IMR-90 (cell line): ENCODE measurements at regions not wholly inside any gene's neighbourhood (a gene's known extent, or its start where the extent isn't known, plus 50 kb on each side); places are given as distances from the start of the nearest gene placed in this dataset.

ENCODE experiments used
- ATAC-seq: fragments of 200-7000 bp; cut with Tn5 transposase; 2 replicates; pipeline ENCODE4 v1.9.1; 2020; ENCODE audit warnings: low read depth, mild to moderate bottlenecking, moderate library complexity
- BruUV-seq: library from RNA; stranded (reverse); fragments of 400-500 nt; replicated peaks from 2 replicates; lab custom pipeline; 2021; lab: Mats Ljungman, UMichigan
- CTCF ChIA-PET: fragments of 300-600 bp; formaldehyde crosslinking; extraction: SDS; loops from one replicate; lab custom pipeline; 2021; ENCODE audit warnings: antibody characterized with exemption; lab: Yijun Ruan, JAX
- POLR2A ChIA-PET: fragments of 300-600 bp; sonication (Branson Sonifier 250); formaldehyde crosslinking; loops from one replicate; lab custom pipeline; 2022; ENCODE audit warnings: antibody characterized with exemption; ENCODE audit not compliant: unreplicated experiment; lab: Charles Lee
- DNase-seq: peaks from one replicate; pipeline ENCODE4 v3.0.0; 2013
- H2AFZ ChIP-seq: replicated peaks from 2 replicates; pipeline ENCODE3; 2013; ENCODE audit warnings: low read length, mild to moderate bottlenecking; ENCODE audit not compliant: poor library complexity
- H2AK5ac ChIP-seq: 2 replicates; pipeline ENCODE4 v1.6.1; 2013; ENCODE audit warnings: low read depth, low read length, inconsistent platforms
- H2AK9ac ChIP-seq: replicated peaks from 2 replicates; pipeline ENCODE3; 2013; ENCODE audit warnings: mild to moderate bottlenecking, low read depth, low read length, moderate library complexity; ENCODE audit not compliant: poor library complexity
- H2BK120ac ChIP-seq: 2 replicates; pipeline ENCODE4 v1.6.1; 2013; ENCODE audit warnings: low read depth, low read length, inconsistent platforms
- H2BK15ac ChIP-seq: 3 replicates; pipeline ENCODE4 v1.6.1; 2013; ENCODE audit warnings: low read depth, low read length, inconsistent platforms
- H2BK20ac ChIP-seq: 2 replicates; pipeline ENCODE4 v1.6.1; 2013; ENCODE audit warnings: low read depth, mild to moderate bottlenecking, inconsistent platforms, low read length, moderate library complexity
- H2BK5ac ChIP-seq: 2 replicates; pipeline ENCODE4 v1.6.1; 2013; ENCODE audit warnings: mild to moderate bottlenecking, low read depth, low read length, inconsistent platforms; ENCODE audit not compliant: poor library complexity, severe bottlenecking
- H3K14ac ChIP-seq: replicated peaks from 2 replicates; pipeline ENCODE4 v1.6.1; 2013; ENCODE audit warnings: low read depth, low read length, inconsistent platforms
- H3K18ac ChIP-seq: 2 replicates; pipeline ENCODE4 v1.6.1; 2013; ENCODE audit warnings: low read depth, low read length, control low read depth
- H3K23ac ChIP-seq: 2 replicates; pipeline ENCODE4 v1.6.1; 2013; ENCODE audit warnings: low read depth, low read length, inconsistent platforms
- H3K27ac ChIP-seq: 2 replicates; pipeline ENCODE4 v1.5.1; 2013; ENCODE audit warnings: mild to moderate bottlenecking, control low read depth, low read length; ENCODE audit not compliant: insufficient read depth
- H3K27me3 ChIP-seq: 2 replicates; pipeline ENCODE4 v1.6.1; 2013; ENCODE audit warnings: low read length; ENCODE audit not compliant: control insufficient read depth, insufficient read depth
- H3K36me3 ChIP-seq: 2 replicates; pipeline ENCODE4 v1.6.1; 2013; ENCODE audit warnings: low read length, mixed read lengths; ENCODE audit not compliant: control insufficient read depth, insufficient read depth
- H3K4ac ChIP-seq: 2 replicates; pipeline ENCODE4 v1.6.1; 2013; ENCODE audit warnings: low read depth, low read length, inconsistent platforms
- H3K4me1 ChIP-seq: 2 replicates; pipeline ENCODE4 v1.6.1; 2013; ENCODE audit warnings: low read length, mixed read lengths; ENCODE audit not compliant: control insufficient read depth, insufficient read depth
- H3K4me2 ChIP-seq: 2 replicates; pipeline ENCODE4 v1.6.1; 2013; ENCODE audit warnings: low read depth, mild to moderate bottlenecking, control low read depth, low read length, moderate library complexity
- H3K4me3 ChIP-seq: 2 replicates; pipeline ENCODE4 v1.5.1; 2013; ENCODE audit warnings: low read depth, mild to moderate bottlenecking, control low read depth, low read length, moderate library complexity; ENCODE audit not compliant: insufficient read depth
- H3K56ac ChIP-seq: 2 replicates; pipeline ENCODE4 v1.6.1; 2013; ENCODE audit warnings: low read length, inconsistent platforms; ENCODE audit not compliant: insufficient read depth; ENCODE audit errors: extremely low read depth
- H3K79me1 ChIP-seq, 2 experiments: 2 replicates each; pipeline ENCODE4 v1.6.1; 2013; ENCODE audit warnings: low read length in 2 of 2, inconsistent platforms in 1 of 2, low read depth in 1 of 2
- H3K9ac ChIP-seq: 2 replicates; pipeline ENCODE4 v1.6.1; 2013; ENCODE audit warnings: low read depth, low read length, control low read depth
- H3K9me1 ChIP-seq: 2 replicates; pipeline ENCODE4 v1.6.1; 2013; ENCODE audit warnings: low read length, inconsistent platforms; ENCODE audit not compliant: insufficient read depth
- H3K9me3 ChIP-seq: 2 replicates; pipeline ENCODE4 v1.6.1; 2013; ENCODE audit warnings: low read length; ENCODE audit not compliant: control insufficient read depth, insufficient read depth
- H4K20me1 ChIP-seq: 2 replicates; pipeline ENCODE4 v1.6.1; 2013; ENCODE audit warnings: low read length, inconsistent platforms; ENCODE audit not compliant: insufficient read depth
- H4K5ac ChIP-seq: 2 replicates; pipeline ENCODE4 v1.6.1; 2013; ENCODE audit warnings: mild to moderate bottlenecking, low read depth, low read length, control low read depth
- H4K8ac ChIP-seq, 2 experiments: 2 replicates each; pipeline ENCODE4 v1.6.1; 2013; ENCODE audit warnings: low read depth in 2 of 2, low read length in 2 of 2, control low read depth in 1 of 2, inconsistent platforms in 1 of 2
- H4K91ac ChIP-seq: 2 replicates; pipeline ENCODE4 v1.6.1; 2013; ENCODE audit warnings: low read depth, low read length, inconsistent platforms; ENCODE audit not compliant: insufficient read depth
- BHLHE40 ChIP-seq: fragments of 150-350 bp; IDR thresholded peaks from 2 replicates; pipeline ENCODE4 v1.6.1; 2016; ENCODE audit warnings: mild to moderate bottlenecking, low read depth, low read length
- CEBPB ChIP-seq: IDR thresholded peaks from 2 replicates; pipeline ENCODE4 v1.6.1; 2012; ENCODE audit warnings: low read depth, low read length, improper control_type of control experiment
- RFX5 ChIP-seq: IDR thresholded peaks from 2 replicates; pipeline ENCODE4 v1.8.0; 2012; ENCODE audit warnings: low read depth, mild to moderate bottlenecking, low read length, moderate library complexity
- WGBS, 2 experiments: methylation state at CpG; one replicate each; pipeline versions ENCODE4 v1.1.5 to v1.1.7; 2013; ENCODE audit warnings: missing lambda C conversion rate in 2 of 2; ENCODE audit not compliant: insufficient read length in 1 of 2; ENCODE audit errors: extremely low coverage in 2 of 2; 5-methylcytosine and 5-hydroxymethylcytosine counted together
- dilution Hi-C: fragments of 300-500 bp; cut with HindIII; formaldehyde crosslinking; loops from one replicate; pipeline ENCODE4 v1.14.3; 2018; ENCODE audit warnings: low sequenced_read_pairs; ENCODE audit not compliant: unreplicated experiment
- in situ Hi-C: fragments of 300-500 bp; cut with MboI; formaldehyde crosslinking; loops from 3 replicates; pipeline ENCODE4 v1.14.3; 2019; ENCODE audit warnings: low sequenced_read_pairs, inconsistent platforms, mixed read lengths
- intact Hi-C: fragments of 100-400 bp; cut with micrococcal nuclease; formaldehyde crosslinking; loops from 2 replicates; pipeline ENCODE4 v1.10.0; 2022

- H3K56ac ChIP-seq: peak overlapping the region; percentile 47
- TF ChIP-seq CEBPB (no peak), BHLHE40 (0 out of 2 replicates have a peak, but pooled peaks have one; percentile 14), RFX5 (no peak)
- no peaks in the 10 kb centered on the region for H3K36me3 ChIP-seq
- peak overlapping the region; percentile 92 for H3K18ac ChIP-seq
- H4K91ac ChIP-seq: peak overlapping the region; percentile 89
- peaks cover 23% of the 10 kb centered on the region for H3K4me1 ChIP-seq
- peak; percentile 65 for DNase-seq
- peak overlapping the region; percentile 70 for H3K14ac ChIP-seq
- no peak overlapping the region for H3K4me3 ChIP-seq
- dilution Hi-C loops: no loop called here
- peak overlapping the region; percentile 93 for H2BK120ac ChIP-seq
- H3K27me3 ChIP-seq: no peaks in the 10 kb centered on the region
- BruUV-seq: no TSS peak
- H2AK9ac ChIP-seq: no peak overlapping the region
- 0 out of 2 replicates have a peak, but pooled peaks cover 6% of the 10 kb centered on the region for H3K9me1 ChIP-seq
- H4K5ac ChIP-seq: peak overlapping the region; percentile 90
- peak overlapping the region; percentile 63; the same call in 1 of the 2 replicates for H2AK5ac ChIP-seq
- ATAC-seq: peak; percentile 57
- H3K23ac ChIP-seq: peak overlapping the region; percentile 88
- peaks cover 0 to 16% of the 10 kb centered on the region in 2 experiments; a peak in 2 of 4 replicates for H3K79me1 ChIP-seq
- in situ Hi-C loops: no loop called here
- H2BK15ac ChIP-seq: peak overlapping the region; percentile 91; the same call in 2 of the 3 replicates
- H2BK5ac ChIP-seq: peak overlapping the region; percentile 87
- H2AFZ ChIP-seq: peak overlapping the region; percentile 78
- H3K9ac ChIP-seq: peak overlapping the region; percentile 67
- H3K4me2 ChIP-seq: peak overlapping the region; percentile 74
- peak overlapping the region; percentile 90 for H2BK20ac ChIP-seq
- H3K9me3 ChIP-seq: no peaks in the 10 kb centered on the region
- peak overlapping the region; percentile 55 to 92 for H4K8ac ChIP-seq
- intact Hi-C loops: no loop called here
- no peaks in the 10 kb centered on the region for H4K20me1 ChIP-seq
- CTCF ChIA-PET: interaction anchor here (1.0 kb wide), 2 partner anchors 23 to 651 kb away, joined by 3 to 4 read pairs; no protein-coding TSS in a partner anchor
- POLR2A ChIA-PET: interaction anchor here (0.6 to 2.2 kb wide), 4 partner anchors 13 to 103 kb away, joined by 3 to 13 read pairs (median 6); no protein-coding TSS in a partner anchor
- 36% methylated on average over 3 of the region's 10 CpGs; no CpG with 5 or more reads in 1 of the 2 experiments for whole genome bisulfite sequencing, 2 experiments
- peak overlapping the region; percentile 93 for H3K27ac ChIP-seq
- H3K4ac ChIP-seq: peak overlapping the region; percentile 87
Measured at GRCh38 chr2:150587547-150588505, 100.4 kb upstream of the RND3 start.
